GM12865 (cell line): ENCODE measurements at regions not wholly inside any gene's neighbourhood (a gene's known extent, or its start where the extent isn't known, plus 50 kb on each side); places are given as distances from the start of the nearest gene placed in this dataset.

Experiments used
- DNase-seq: peaks from one replicate; pipeline ENCODE4 v3.0.0; 2010; ENCODE audit warnings: low read depth
- H3K4me3 ChIP-seq: 2 replicates; pipeline ENCODE4 v1.5.1; 2011; ENCODE audit warnings: mild to moderate bottlenecking, low read depth, low read length, control low read depth
- CTCF ChIP-seq: IDR thresholded peaks from 2 replicates; pipeline ENCODE4 v1.5.1; 2011; ENCODE audit warnings: low read length, control low read depth, low read depth, inconsistent platforms; ENCODE audit not compliant: insufficient read depth; ENCODE audit errors: missing control alignments

GRCh38 chr2:155209696-155210450 lies 511.4 kb downstream of the KCNJ3 start:
- H3K4me3 ChIP-seq, result no peak overlapping the region
- TF ChIP-seq CTCF, result no peak
- DNase-seq, result no peak

GRCh38 chr2:155203178-155203577 lies 504.7 kb downstream of the KCNJ3 start:
- DNase-seq, result peak; percentile 5
- TF ChIP-seq CTCF, result no peak
- H3K4me3 ChIP-seq, result no peak overlapping the region

GRCh38 chr2:155200753-155201152 lies 502.3 kb downstream of the KCNJ3 start:
- no peak for DNase-seq
- TF ChIP-seq CTCF, result no peak

GRCh38 chr2:155190342-155190741 lies 491.8 kb downstream of the KCNJ3 start:
- H3K4me3 ChIP-seq, result no peak overlapping the region
- TF ChIP-seq CTCF, result no peak
- DNase-seq, result peak; percentile 13

More at GRCh38 chr2:155200753-155201152, 502.3 kb downstream of the KCNJ3 start:
- no peak overlapping the region for H3K4me3 ChIP-seq

GRCh38 chr2:155178921-155179320 lies 480.4 kb downstream of the KCNJ3 start:
- DNase-seq, result no peak
- no peak overlapping the region for H3K4me3 ChIP-seq
- no peak for TF ChIP-seq CTCF

- DNase-seq, result no peak
- no peak overlapping the region for H3K4me3 ChIP-seq
- TF ChIP-seq CTCF, result no peak
Measured at GRCh38 chr2:155176345-155176744, 477.9 kb downstream of the KCNJ3 start.

- H3K4me3 ChIP-seq, result no peak overlapping the region
- no peak for TF ChIP-seq CTCF
- no peak for DNase-seq
Measured at GRCh38 chr2:155169317-155169716, 470.8 kb downstream of the KCNJ3 start.
